ENCODE measurements at regions not wholly inside any gene's neighbourhood (a gene's known extent, or its start where the extent isn't known, plus 50 kb on each side); places are given as distances from the start of the nearest gene placed in this dataset.

DNA sequence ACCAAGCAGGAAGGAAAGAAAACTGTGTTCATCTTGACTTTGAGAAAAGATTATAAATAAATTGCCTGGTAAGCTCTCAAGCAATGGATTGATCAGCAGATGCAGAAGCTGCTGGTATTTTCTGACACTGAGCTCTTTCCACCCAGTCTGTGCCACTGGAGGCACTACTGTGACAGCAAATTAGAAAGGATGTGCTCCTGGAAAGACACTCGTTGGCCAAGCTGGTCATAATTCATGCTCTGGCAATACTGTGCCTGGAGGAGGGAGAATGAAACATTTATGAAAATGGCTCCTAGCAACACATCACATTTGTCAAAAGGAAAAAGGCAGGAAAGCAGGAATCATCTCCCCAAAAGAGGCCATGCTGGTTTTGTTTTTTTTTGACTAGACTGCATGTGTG, 84.2 kb downstream of the CAVIN4 start:
- no peaks in the 10 kb centered on the region for H3K79me2 ChIP-seq (ENCODE audit: control insufficient read depth, insufficient read depth, low read length)
- ChIA-PET POLR2A (no interaction called here), CTCF (no interaction called here), SMC1A (ENCODE audit: uncharacterized antibody, unreplicated experiment) (no interaction called here), RAD21 (ENCODE audit: unreplicated experiment) (no interaction called here)
- no TSS peak for BruUV-seq (replicated peaks)
- FAIRE-seq (no peak), DNase-seq (ENCODE audit: low read depth, low spot score) (no peak), ATAC-seq (no peak)
- TF ChIP-seq ZNF622 (IDR thresholded peaks at IDR 0.05) (no peak), WRNIP1 (IDR thresholded peaks at IDR 0.05; ENCODE audit: borderline replicate concordance, low read depth, low read length) (no peak), YBX1 (IDR thresholded peaks at IDR 0.05) (no peak), LARP7 (IDR thresholded peaks at IDR 0.05) (no peak), SMAD5 (IDR thresholded peaks at IDR 0.05; ENCODE audit: low read depth) (no peak), USF2 (IDR thresholded peaks at IDR 0.05; ENCODE audit: borderline replicate concordance, low read depth, low read length) (no peak), RAD51 (IDR thresholded peaks at IDR 0.05) (no peak), NFIC (IDR thresholded peaks at IDR 0.05; ENCODE audit: low read depth, low read length) (no peak)
- H3K36me3 ChIP-seq (ENCODE audit: control insufficient read depth in 2 of 2, insufficient read depth in 2 of 2, low read length in 1 of 2) = no peaks in the 10 kb centered on the region
- intact Hi-C loops (cut with micrococcal nuclease; ENCODE audit: unreplicated experiment) = no loop called here
- H3K4me2 ChIP-seq (ENCODE audit: control insufficient read depth, insufficient read depth) = no peak overlapping the region
- no peak overlapping the region for H2AFZ ChIP-seq (ENCODE audit: control insufficient read depth, low read depth, low read length)
- H3K27ac ChIP-seq (ENCODE audit: control insufficient read depth, insufficient read depth) = no peak overlapping the region
- WGBS (ENCODE audit: insufficient coverage, insufficient replicate concordance, low lambda C conversion rate, missing lambda C conversion rate) = 9% methylated on average over 1 of the region's 1 CpG
- no peak overlapping the region for H3K9ac ChIP-seq (ENCODE audit: control insufficient read depth, insufficient read depth, low read length)
- no peaks in the 10 kb centered on the region for H4K20me1 ChIP-seq (ENCODE audit: control insufficient read depth, insufficient read depth)
- no peak overlapping the region for H3K4me3 ChIP-seq
- H3K9me3 ChIP-seq (replicated peaks; ENCODE audit: control insufficient read depth, insufficient read depth, low read length) = no peaks in the 10 kb centered on the region
- H3K4me1 ChIP-seq (ENCODE audit: control insufficient read depth, insufficient read depth, low read length) = no peaks in the 10 kb centered on the region
- no peaks in the 10 kb centered on the region for H3K27me3 ChIP-seq (replicated peaks in 1 of 2; ENCODE audit: control insufficient read depth in 2 of 2, insufficient read depth in 2 of 2, low read length in 1 of 2)
- in situ Hi-C loops (cut with MboI) = no loop called here

DNA sequence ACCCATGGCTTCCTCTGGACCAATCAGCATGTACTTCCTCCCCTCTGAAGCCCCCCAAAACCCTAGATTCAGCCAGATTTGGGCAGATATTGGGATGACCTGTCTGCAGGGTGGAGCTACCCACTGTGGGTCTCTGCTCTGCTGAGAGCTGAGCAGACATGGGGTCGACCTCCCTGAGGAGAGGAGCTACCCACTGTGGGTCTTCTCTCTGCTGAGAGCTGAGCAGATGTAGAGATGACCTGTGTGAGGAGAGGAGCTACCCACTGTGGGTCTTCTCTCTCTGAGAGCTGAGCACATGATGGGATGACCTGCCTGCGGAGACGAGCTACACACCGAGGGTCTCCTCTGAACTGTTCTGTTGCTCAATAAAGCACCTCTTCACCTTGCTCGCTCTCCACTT, 89.6 kb downstream of the CAVIN4 start:
- DNase-seq (ENCODE audit: low read depth, low spot score) = no peak
- ChIA-PET POLR2A (no interaction called here), CTCF (no interaction called here), SMC1A (ENCODE audit: uncharacterized antibody, unreplicated experiment) (no interaction called here), RAD21 (ENCODE audit: unreplicated experiment) (no interaction called here)
- H3K4me1 ChIP-seq (ENCODE audit: control insufficient read depth, insufficient read depth, low read length) = no peaks in the 10 kb centered on the region
- H3K4me2 ChIP-seq (ENCODE audit: control insufficient read depth, insufficient read depth) = no peak overlapping the region
- no peaks in the 10 kb centered on the region for H3K27me3 ChIP-seq (replicated peaks in 1 of 2; ENCODE audit: control insufficient read depth in 2 of 2, insufficient read depth in 2 of 2, low read length in 1 of 2)
- H3K36me3 ChIP-seq (ENCODE audit: control insufficient read depth in 2 of 2, insufficient read depth in 2 of 2, low read length in 1 of 2) = no peaks in the 10 kb centered on the region
- H3K9ac ChIP-seq (ENCODE audit: control insufficient read depth, insufficient read depth, low read length) = no peak overlapping the region
- no peaks in the 10 kb centered on the region for H4K20me1 ChIP-seq (ENCODE audit: control insufficient read depth, insufficient read depth)
- no peaks in the 10 kb centered on the region for H3K79me2 ChIP-seq (ENCODE audit: control insufficient read depth, insufficient read depth, low read length)
- BruUV-seq (replicated peaks) = no TSS peak
- no peak overlapping the region for H3K4me3 ChIP-seq
- H2AFZ ChIP-seq (ENCODE audit: control insufficient read depth, low read depth, low read length) = no peak overlapping the region
- intact Hi-C loops (cut with micrococcal nuclease; ENCODE audit: unreplicated experiment) (no loop called here), in situ Hi-C loops (cut with MboI) (no loop called here)
- ATAC-seq = no peak
- H3K27ac ChIP-seq (ENCODE audit: control insufficient read depth, insufficient read depth) = no peak overlapping the region
- 19% methylated on average over 5 of the region's 5 CpGs for WGBS (ENCODE audit: insufficient coverage, insufficient replicate concordance, low lambda C conversion rate, missing lambda C conversion rate)
- no peaks in the 10 kb centered on the region for H3K9me3 ChIP-seq (replicated peaks; ENCODE audit: control insufficient read depth, insufficient read depth, low read length)
- FAIRE-seq = no peak
- no peak for TF ChIP-seq USF2 (IDR thresholded peaks at IDR 0.05; ENCODE audit: borderline replicate concordance, low read depth, low read length)
- no peak for TF ChIP-seq SKIL (IDR thresholded peaks at IDR 0.05; ENCODE audit: low read depth, poor library complexity, severe bottlenecking)
- TF ChIP-seq HDAC2 (IDR thresholded peaks at IDR 0.05) = no peak
- no peak for TF ChIP-seq ZSCAN29 (IDR thresholded peaks at IDR 0.05)
- no peak for TF ChIP-seq EGR1 (IDR thresholded peaks at IDR 0.05; ENCODE audit: borderline replicate concordance in 1 of 2, low read depth in 2 of 2, low read length in 2 of 2)
- TF ChIP-seq, protein P1, sequence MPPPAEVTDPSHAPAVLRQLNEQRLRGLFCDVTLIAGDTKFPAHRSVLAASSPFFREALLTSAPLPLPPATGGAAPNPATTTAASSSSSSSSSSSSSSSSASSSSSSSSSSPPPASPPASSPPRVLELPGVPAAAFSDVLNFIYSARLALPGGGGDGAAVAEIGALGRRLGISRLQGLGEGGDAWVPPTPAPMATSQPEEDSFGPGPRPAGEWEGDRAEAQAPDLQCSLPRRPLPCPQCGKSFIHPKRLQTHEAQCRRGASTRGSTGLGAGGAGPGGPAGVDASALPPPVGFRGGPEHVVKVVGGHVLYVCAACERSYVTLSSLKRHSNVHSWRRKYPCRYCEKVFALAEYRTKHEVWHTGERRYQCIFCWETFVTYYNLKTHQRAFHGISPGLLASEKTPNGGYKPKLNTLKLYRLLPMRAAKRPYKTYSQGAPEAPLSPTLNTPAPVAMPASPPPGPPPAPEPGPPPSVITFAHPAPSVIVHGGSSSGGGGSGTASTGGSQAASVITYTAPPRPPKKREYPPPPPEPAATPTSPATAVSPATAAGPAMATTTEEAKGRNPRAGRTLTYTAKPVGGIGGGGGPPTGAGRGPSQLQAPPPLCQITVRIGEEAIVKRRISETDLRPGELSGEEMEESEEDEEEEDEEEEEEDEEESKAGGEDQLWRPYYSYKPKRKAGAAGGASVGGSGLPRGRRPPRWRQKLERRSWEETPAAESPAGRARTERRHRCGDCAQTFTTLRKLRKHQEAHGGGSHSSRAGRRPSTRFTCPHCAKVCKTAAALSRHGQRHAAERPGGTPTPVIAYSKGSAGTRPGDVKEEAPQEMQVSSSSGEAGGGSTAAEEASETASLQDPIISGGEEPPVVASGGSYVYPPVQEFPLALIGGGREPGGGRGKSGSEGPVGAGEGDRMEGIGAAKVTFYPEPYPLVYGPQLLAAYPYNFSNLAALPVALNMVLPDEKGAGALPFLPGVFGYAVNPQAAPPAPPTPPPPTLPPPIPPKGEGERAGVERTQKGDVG (CRISPR knock-in tag; IDR thresholded peaks at IDR 0.05) = no peak
